H1 (cell line): ENCODE measurements at regions not wholly inside any gene's neighbourhood (a gene's known extent, or its start where the extent isn't known, plus 50 kb on each side); places are given as distances from the start of the nearest gene placed in this dataset.

ENCODE experiments used
- BRCA1 ChIP-seq: IDR thresholded peaks from 2 replicates; pipeline ENCODE4 v1.6.1; 2012; ENCODE audit warnings: low read depth, low read length, improper control_type of control experiment
- CEBPB ChIP-seq: IDR thresholded peaks from 2 replicates; pipeline ENCODE4 v1.6.1; 2012; ENCODE audit warnings: low read depth, low read length
- CTCF ChIP-seq, 3 experiments: IDR thresholded peaks; 1 replicate in 2 of 3; 2 replicates in 1 of 3; pipeline versions ENCODE4 v1.5.1 to v1.6.1; 2011; ENCODE audit warnings: low read length in 3 of 3, mild to moderate bottlenecking in 3 of 3, inconsistent platforms in 2 of 3, low read depth in 1 of 3, moderate library complexity in 1 of 3; ENCODE audit not compliant: insufficient read depth in 1 of 3; ENCODE audit errors: control extremely low read depth in 1 of 3
- EZH2 ChIP-seq: fragments of 200-600 bp; sonication (generic); IDR thresholded peaks from 2 replicates; pipeline ENCODE4 v1.7.1; 2012; ENCODE audit warnings: low read depth, mild to moderate bottlenecking, moderate library complexity, low read length, inconsistent platforms; ENCODE audit not compliant: severe bottlenecking
- GABPA ChIP-seq: IDR thresholded peaks from 2 replicates; pipeline ENCODE4 v1.6.1; 2011; ENCODE audit warnings: mild to moderate bottlenecking, low read length, moderate library complexity, borderline replicate concordance; ENCODE audit not compliant: insufficient read depth

GRCh38 chr16:85328676-85329058 lies 216.4 kb upstream of the CIBAR2 start:
- no peak for TF ChIP-seq CTCF (IDR thresholded peaks at IDR 0.05; ENCODE audit: control extremely low read depth in 1 of 3, insufficient read depth in 1 of 3, low read depth in 1 of 3, low read length in 3 of 3)
- TF ChIP-seq BRCA1, result no peak
- no peak for TF ChIP-seq EZH2
- no peak for TF ChIP-seq CEBPB
- no peak for TF ChIP-seq GABPA
